CD14-positive monocyte (primary cell): ENCODE measurements at regions not wholly inside any gene's neighbourhood (a gene's known extent, or its start where the extent isn't known, plus 50 kb on each side); places are given as distances from the start of the nearest gene placed in this dataset.

Experiments used
- DNase-seq, 3 donors: peaks; one replicate each; pipeline ENCODE4 v3.0.0-alpha.2; 2011 to 2022
- H2AFZ ChIP-seq: 2 replicates; pipeline ENCODE4 v1.6.0; 2012; ENCODE audit warnings: mild to moderate bottlenecking, low read depth, low read length, inconsistent platforms; ENCODE audit not compliant: insufficient read depth, poor library complexity, severe bottlenecking
- H3K27ac ChIP-seq, 2 donors: 1 replicate in 1 of 2; 2 replicates in 1 of 2; pipeline ENCODE4 v1.5.1; 2012 to 2013; ENCODE audit warnings: low read length in 2 of 2, control low read depth in 1 of 2, inconsistent platforms in 1 of 2, low read depth in 1 of 2, mild to moderate bottlenecking in 1 of 2
- H3K27me3 ChIP-seq, 2 donors: one replicate each; pipeline versions ENCODE4 v1.6.0 to v1.6.1; 2011 to 2013; ENCODE audit warnings: low read length in 2 of 2; ENCODE audit not compliant: control insufficient read depth in 2 of 2, insufficient read depth in 2 of 2
- H3K36me3 ChIP-seq, 2 donors: replicated peaks in 1 of 2; 1 replicate in 1 of 2; 2 replicates in 1 of 2; pipeline versions ENCODE4 v1.5.1 to v1.6.1; 2012 to 2013; ENCODE audit warnings: low read length in 2 of 2, control low read depth in 1 of 2, inconsistent platforms in 1 of 2, mild to moderate bottlenecking in 1 of 2; ENCODE audit not compliant: insufficient read depth in 2 of 2, control insufficient read depth in 1 of 2
- H3K4me1 ChIP-seq, 2 donors: 1 replicate in 1 of 2; 2 replicates in 1 of 2; pipeline versions ENCODE4 v1.5.1 to v1.6.1; 2012 to 2013; ENCODE audit warnings: low read length in 2 of 2, control low read depth in 1 of 2, inconsistent platforms in 1 of 2, mild to moderate bottlenecking in 1 of 2, moderate library complexity in 1 of 2; ENCODE audit not compliant: insufficient read depth in 2 of 2, control insufficient read depth in 1 of 2
- H3K4me2 ChIP-seq: replicated peaks from 2 replicates; pipeline ENCODE3; 2012; ENCODE audit warnings: low read length, moderate library complexity, mild to moderate bottlenecking; ENCODE audit not compliant: poor library complexity, severe bottlenecking; ENCODE audit errors: extremely low read depth
- H3K4me3 ChIP-seq, 3 experiments: fragments of 200-600 bp in 1 of 3; sonication (generic) in 1 of 3; replicated peaks in 1 of 3; 1 replicate in 2 of 3; 2 replicates in 1 of 3; pipeline ENCODE4 v1.5.1; 2011 to 2013; ENCODE audit warnings: low read length in 3 of 3, mild to moderate bottlenecking in 3 of 3, control low read depth in 2 of 3, low read depth in 2 of 3, inconsistent platforms in 1 of 3, moderate library complexity in 1 of 3
- H3K79me2 ChIP-seq: 2 replicates; pipeline ENCODE4 v1.6.0; 2012; ENCODE audit warnings: mild to moderate bottlenecking, control low read depth, inconsistent platforms, low read length, moderate library complexity; ENCODE audit not compliant: insufficient read depth
- H3K9ac ChIP-seq: 2 replicates; pipeline ENCODE4 v1.6.0; 2017; ENCODE audit warnings: low read length, mild to moderate bottlenecking; ENCODE audit not compliant: insufficient read depth, poor library complexity, severe bottlenecking
- H3K9me3 ChIP-seq, 2 donors: replicated peaks in 1 of 2; 1 replicate in 1 of 2; 2 replicates in 1 of 2; pipeline versions ENCODE4 v1.5.1 to v1.6.1; 2012 to 2013; ENCODE audit warnings: low read length in 2 of 2, control low read depth in 1 of 2; ENCODE audit not compliant: control insufficient read depth in 1 of 2, insufficient read depth in 1 of 2
- H4K20me1 ChIP-seq: 2 replicates; pipeline ENCODE4 v1.6.0; 2012; ENCODE audit warnings: mild to moderate bottlenecking, low read length, control low read depth, moderate library complexity; ENCODE audit not compliant: insufficient read depth
- H3K27ac Mint-ChIP-seq, 7 donors: one replicate each; pipeline ENCODE4 v1.8.0; 2020; ENCODE audit warnings: mild to moderate bottlenecking in 7 of 7, mixed read lengths in 7 of 7, moderate library complexity in 6 of 7, inconsistent platforms in 2 of 7
- H3K27me3 Mint-ChIP-seq, 3 donors: one replicate each; pipeline ENCODE4 v1.8.0; 2021 to 2022; ENCODE audit warnings: low read depth in 3 of 3, mild to moderate bottlenecking in 3 of 3, mixed read lengths in 3 of 3, moderate library complexity in 3 of 3, inconsistent platforms in 1 of 3
- H3K36me3 Mint-ChIP-seq, 2 donors: one replicate each; pipeline ENCODE4 v1.8.0; 2020; ENCODE audit warnings: mixed read lengths in 2 of 2, inconsistent platforms in 1 of 2, mild to moderate bottlenecking in 1 of 2
- H3K4me1 Mint-ChIP-seq: one replicate; pipeline ENCODE4 v1.8.0; 2020; ENCODE audit warnings: mild to moderate bottlenecking, mixed read lengths
- H3K4me3 Mint-ChIP-seq, 2 donors: one replicate each; pipeline ENCODE4 v1.8.0; 2020; ENCODE audit warnings: mild to moderate bottlenecking in 2 of 2, mixed read lengths in 2 of 2, moderate library complexity in 1 of 2
- H3K9me3 Mint-ChIP-seq, 7 donors: one replicate each; pipeline ENCODE4 v1.8.0; 2020 to 2022; ENCODE audit warnings: mixed read lengths in 7 of 7, mild to moderate bottlenecking in 6 of 7, moderate library complexity in 6 of 7, inconsistent platforms in 2 of 7
- CTCF ChIP-seq: fragments of 200-600 bp; IDR thresholded peaks from one replicate; pipeline ENCODE4 v1.8.0; 2022; ENCODE audit warnings: antibody characterized with exemption, mild to moderate bottlenecking
- WGBS: methylation state at CpG from one replicate; pipeline ENCODE4 v1.1.5; 2013; ENCODE audit warnings: missing lambda C conversion rate; ENCODE audit not compliant: insufficient coverage; 5-methylcytosine and 5-hydroxymethylcytosine counted together
- intact Hi-C, 2 donors: fragments of 100-400 bp; cut with micrococcal nuclease; formaldehyde crosslinking; loops; one replicate each; pipeline versions ENCODE4 v1.15.0 to v1.15.1; 2023

GRCh38 chr4:16292585-16292984 is 66.3 kb upstream of the TAPT1 start:
- Histone ChIP-seq H3K27me3 (no peaks in the 10 kb centered on the region), H3K9me3 (no peaks in the 10 kb centered on the region), H3K4me3 (no peak overlapping the region), H3K79me2 (no peaks in the 10 kb centered on the region), H3K4me1 (no peaks in the 10 kb centered on the region), H3K36me3 (no peaks in the 10 kb centered on the region), H3K27ac (no peak overlapping the region), H3K9ac (no peak overlapping the region), H3K4me2 (no peak overlapping the region), H4K20me1 (no peaks in the 10 kb centered on the region), H2AFZ (no peak overlapping the region)
- H3K4me3 Mint-ChIP-seq, result no peak overlapping the region
- peaks cover 5% of the 10 kb centered on the region for H3K4me1 Mint-ChIP-seq
- H3K36me3 Mint-ChIP-seq, result no peaks in the 10 kb centered on the region
- H3K9me3 Mint-ChIP-seq, result peaks cover 0 to 2% (median 0%) of the 10 kb centered on the region in 7 donors
- WGBS, result no CpG with 5 or more reads among the region's 7 CpGs
- intact Hi-C loops, result loop anchor here in 1 of 2 donors (10.0 kb wide), 1 partner anchor 1182 kb away; no protein-coding TSS in a partner anchor
- TF ChIP-seq CTCF, result no peak
- no peak for DNase-seq
- H3K27me3 Mint-ChIP-seq, result peaks cover 3 to 5% (median 4%) of the 10 kb centered on the region in 3 donors
- no peak overlapping the region for H3K27ac Mint-ChIP-seq

- H2AFZ ChIP-seq, result no peak overlapping the region
- H4K20me1 ChIP-seq, result no peaks in the 10 kb centered on the region
- Mint-ChIP-seq H3K36me3 (no peaks in the 10 kb centered on the region), H3K4me3 (no peak overlapping the region), H3K4me1 (peaks cover 5% of the 10 kb centered on the region), H3K9me3 (no peaks in the 10 kb centered on the region), H3K27ac (no peak overlapping the region), H3K27me3 (peaks cover 0 to 5% (median 4%) of the 10 kb centered on the region in 3 donors)
- no peak for TF ChIP-seq CTCF
- H3K9ac ChIP-seq, result no peak overlapping the region
- H3K4me1 ChIP-seq, result no peaks in the 10 kb centered on the region
- DNase-seq, result no peak
- no peaks in the 10 kb centered on the region for H3K27me3 ChIP-seq
- intact Hi-C loops, result loop anchor here in 1 of 2 donors (10.0 kb wide), 1 partner anchor 1184 kb away; no protein-coding TSS in a partner anchor
- no peak overlapping the region for H3K4me2 ChIP-seq
- 87% methylated on average over 3 of the region's 8 CpGs for WGBS
- H3K36me3 ChIP-seq, result no peaks in the 10 kb centered on the region
- no peak overlapping the region for H3K4me3 ChIP-seq
- no peak overlapping the region for H3K27ac ChIP-seq
- no peaks in the 10 kb centered on the region for H3K9me3 ChIP-seq
- no peaks in the 10 kb centered on the region for H3K79me2 ChIP-seq
Measured at GRCh38 chr4:16290681-16291420, 64.6 kb upstream of the TAPT1 start.
